Endothelial cell of umbilical vein (primary cell): ENCODE measurements at regions not wholly inside any gene's neighbourhood (a gene's known extent, or its start where the extent isn't known, plus 50 kb on each side); places are given as distances from the start of the nearest gene placed in this dataset.

Source experiments
- CTCF ChIP-seq, 2 donors: IDR thresholded peaks; 1 replicate in 1 of 2; 2 replicates in 1 of 2; pipeline ENCODE4 v1.5.1; 2011; ENCODE audit warnings: low read length in 2 of 2, mild to moderate bottlenecking in 2 of 2, moderate library complexity in 2 of 2, control low read depth in 1 of 2, inconsistent platforms in 1 of 2, low read depth in 1 of 2; ENCODE audit not compliant: insufficient read depth in 1 of 2; ENCODE audit errors: extremely low read depth in 1 of 2
- EZH2 ChIP-seq: IDR thresholded peaks from 2 replicates; pipeline ENCODE4 v1.6.1; 2012; ENCODE audit warnings: borderline replicate concordance, low read depth, mild to moderate bottlenecking, moderate library complexity, low read length, inconsistent platforms; ENCODE audit not compliant: severe bottlenecking
- FOS ChIP-seq: IDR thresholded peaks from 2 replicates; pipeline ENCODE4 v1.6.1; 2011; ENCODE audit warnings: mild to moderate bottlenecking, low read length, moderate library complexity, borderline replicate concordance; ENCODE audit not compliant: insufficient read depth
- GATA2 ChIP-seq: IDR thresholded peaks from 2 replicates; pipeline ENCODE4 v1.7.0; 2011; ENCODE audit warnings: low read depth, mild to moderate bottlenecking, moderate library complexity, mixed read lengths, low read length; ENCODE audit not compliant: insufficient read length, insufficient read depth
- JUN ChIP-seq: IDR thresholded peaks from 2 replicates; pipeline ENCODE4 v1.6.1; 2011; ENCODE audit warnings: borderline replicate concordance, low read depth; ENCODE audit not compliant: insufficient read length, insufficient read depth
- MAX ChIP-seq: IDR thresholded peaks from 2 replicates; pipeline ENCODE4 v1.6.1; 2011; ENCODE audit not compliant: insufficient read depth, insufficient read length
- POLR2A ChIP-seq: IDR thresholded peaks from 2 replicates; pipeline ENCODE4 v1.6.1; 2012; ENCODE audit warnings: low read depth, mild to moderate bottlenecking, control low read depth, low read length
- POLR2AphosphoS5 ChIP-seq: IDR thresholded peaks from 2 replicates; pipeline ENCODE4 v1.6.1; 2012; ENCODE audit warnings: low read depth, mild to moderate bottlenecking, control low read depth, low read length, moderate library complexity; ENCODE audit not compliant: insufficient read depth

- TF ChIP-seq POLR2AphosphoS5 (no peak), CTCF (IDR thresholded peaks at IDR 0.05; ENCODE audit: extremely low read depth in 1 of 2, insufficient read depth in 1 of 2, low read depth in 1 of 2, low read length in 2 of 2) (no peak), MAX (no peak), POLR2A (no peak), EZH2 (no peak), GATA2 (no peak), FOS (no peak), JUN (no peak)
These were observed 396.5 kb upstream of the SALL3 start for GRCh38 chr18:78582898-78583738.
